ENCODE measurements at regions not wholly inside any gene's neighbourhood (a gene's known extent, or its start where the extent isn't known, plus 50 kb on each side); places are given as distances from the start of the nearest gene placed in this dataset.
"Not testable (repeated sequence)": the region's sequence is repeated elsewhere in the genome, so short reads cannot be mapped to it uniquely, and the experiment has no call there.

GRCh38 chr2:91516669-91517068, 2825.2 kb downstream of the RPIA start:
- not testable (repeated sequence) for TF ChIP-seq PATZ1 (CRISPR knock-in tag; IDR thresholded peaks at IDR 0.05; ENCODE audit: borderline replicate concordance); SNAI2 (CRISPR knock-in tag; IDR thresholded peaks at IDR 0.05); OSR1 (CRISPR knock-in tag; IDR thresholded peaks at IDR 0.05); ZFP30 (CRISPR knock-in tag; IDR thresholded peaks at IDR 0.05)
